Adrenal gland (tissue), 9 donors: ENCODE measurements at regions not wholly inside any gene's neighbourhood (a gene's known extent, or its start where the extent isn't known, plus 50 kb on each side); places are given as distances from the start of the nearest gene placed in this dataset.

Source experiments
- DNase-seq, 7 donors: peaks; one replicate each; pipeline ENCODE4 v3.0.0-alpha.2; 2019 to 2020
- H3K27ac ChIP-seq, 5 donors: fragments of 200-600 bp; sonication (generic) in 4 of 5; 1 replicate in 3 of 5; 2 replicates in 2 of 5; pipeline versions ENCODE4 v1.5.1 to v1.8.0; 2016 to 2020; ENCODE audit warnings: mild to moderate bottlenecking in 1 of 5
- H3K27me3 ChIP-seq: fragments of 200-600 bp; 2 replicates; pipeline ENCODE4 v1.8.0; 2021
- H3K36me3 ChIP-seq, 2 donors: fragments of 200-600 bp; replicated peaks in 1 of 2; 1 replicate in 1 of 2; 2 replicates in 1 of 2; pipeline versions ENCODE4 v1.5.1 to v1.8.0; 2018 to 2022
- H3K4me1 ChIP-seq, 2 donors: fragments of 200-600 bp; replicated peaks in 1 of 2; 1 replicate in 1 of 2; 2 replicates in 1 of 2; pipeline versions ENCODE4 v1.5.1 to v1.8.0; 2018 to 2021
- H3K4me3 ChIP-seq, 4 donors: fragments of 200-600 bp; sonication (generic) in 3 of 4; one replicate each; pipeline ENCODE4 v1.5.1; 2016 to 2018
- H3K9me3 ChIP-seq, 3 donors: fragments of 200-600 bp; sonication (generic) in 1 of 3; replicated peaks in 1 of 3; 1 replicate in 2 of 3; 2 replicates in 1 of 3; pipeline versions ENCODE4 v1.5.1 to v1.8.0; 2016 to 2021
- CTCF ChIP-seq, 6 experiments: fragments of 450-650 bp in 4 of 6; fragments of 200-600 bp in 2 of 6; sonication (generic) in 1 of 6; IDR thresholded peaks; 1 replicate in 5 of 6; 2 replicates in 1 of 6; pipeline versions ENCODE4 v1.5.1 to v1.8.0; 2016 to 2021; ENCODE audit warnings: antibody characterized with exemption in 6 of 6, mild to moderate bottlenecking in 2 of 6, moderate library complexity in 1 of 6
- POLR2A ChIP-seq, 2 donors: fragments of 450-650 bp; IDR thresholded peaks; one replicate each; pipeline ENCODE4 v1.6.1; 2017; ENCODE audit warnings: antibody characterized with exemption in 2 of 2, mild to moderate bottlenecking in 2 of 2, moderate library complexity in 1 of 2
- WGBS, 4 donors: extraction: QIAGEN DNeasy Blood & Tissue Kit in 2 of 4; methylation state at CpG; one replicate each; pipeline versions ENCODE4 v1.1.5 to v1.1.7; 2013 to 2017; 5-methylcytosine and 5-hydroxymethylcytosine counted together
- intact Hi-C, 2 donors: fragments of 100-400 bp; cut with DNase I; formaldehyde crosslinking; loops; one replicate each; pipeline versions ENCODE4 v1.14.1 to v1.15.0; 2022 to 2023
- donor health status: healthy with polysubstance abuse.
- donor health status: Bipolar disorder and iron deficiency.
- donor health status: DM: yes; HTN: yes; CAD: no.
- donor health status: DM: no; HTN: no; CAD: no.
- donor health status: DM: no; HTN: no; CAD: no.

GRCh38 chr2:203591642-203592041, 56.5 kb upstream of the RAPH1 start:
- peaks cover 0 to 3% of the 10 kb centered on the region in 2 donors for H3K4me1 ChIP-seq
- intact Hi-C loops, result no loop called here

GRCh38 chr2:203592470-203592869, 57.4 kb upstream of the RAPH1 start:
- Histone ChIP-seq H3K36me3 (no peaks in the 10 kb centered on the region), H3K4me1 (peaks cover 0 to 3% of the 10 kb centered on the region in 2 donors), H3K9me3 (no peaks in the 10 kb centered on the region), H3K27me3 (no peaks in the 10 kb centered on the region), H3K27ac (no peak overlapping the region), H3K4me3 (no peak overlapping the region)
- TF ChIP-seq POLR2A (IDR thresholded peaks at IDR 0.05) (no peak), CTCF (IDR thresholded peaks at IDR 0.05) (no peak)
- WGBS, 4 donors, result 58 to 77% (median 69%) methylated on average over 2 of the region's 2 CpGs
- intact Hi-C loops, result no loop called here
- no peak for DNase-seq

More at GRCh38 chr2:203591642-203592041, 56.5 kb upstream of the RAPH1 start:
- TF ChIP-seq POLR2A (IDR thresholded peaks at IDR 0.05) (no peak), CTCF (IDR thresholded peaks at IDR 0.05) (no peak)
- Histone ChIP-seq H3K4me3 (no peak overlapping the region), H3K36me3 (no peaks in the 10 kb centered on the region), H3K27me3 (no peaks in the 10 kb centered on the region), H3K9me3 (no peaks in the 10 kb centered on the region), H3K27ac (no peak overlapping the region)
- no peak for DNase-seq

GRCh38 chr2:203594541-203594940, 59.4 kb upstream of the RAPH1 start:
- H3K9me3 ChIP-seq, result no peaks in the 10 kb centered on the region
- TF ChIP-seq CTCF (IDR thresholded peaks at IDR 0.05), result no peak
- TF ChIP-seq POLR2A (IDR thresholded peaks at IDR 0.05), result no peak
- no peak overlapping the region for H3K4me3 ChIP-seq
- peak overlapping the region in 1 of 5 donors; percentile 22 for H3K27ac ChIP-seq
- DNase-seq, result no peak
- intact Hi-C loops, result no loop called here
- no peaks in the 10 kb centered on the region for H3K36me3 ChIP-seq
- H3K27me3 ChIP-seq, result no peaks in the 10 kb centered on the region
- peaks cover 0 to 3% of the 10 kb centered on the region in 2 donors for H3K4me1 ChIP-seq

- Histone ChIP-seq H3K4me1 (peaks cover 0 to 3% of the 10 kb centered on the region in 2 donors), H3K27me3 (no peaks in the 10 kb centered on the region), H3K27ac (no peak overlapping the region), H3K4me3 (no peak overlapping the region), H3K9me3 (no peaks in the 10 kb centered on the region), H3K36me3 (no peaks in the 10 kb centered on the region)
- DNase-seq, result peak in 1 of 7 donors; percentile 4
- 30 to 40% (median 34%) methylated on average over 5 of the region's 5 CpGs for WGBS, 4 donors
- no peak for TF ChIP-seq POLR2A (IDR thresholded peaks at IDR 0.05)
- no peak for TF ChIP-seq CTCF (IDR thresholded peaks at IDR 0.05)
- intact Hi-C loops, result no loop called here
These were observed 61.1 kb upstream of the RAPH1 start for GRCh38 chr2:203596183-203596582.
